CD4-positive, alpha-beta T cell treated with Interleukin-2 at 100 ng/mL for 4 hours (primary cell): ENCODE measurements at regions not wholly inside any gene's neighbourhood (a gene's known extent, or its start where the extent isn't known, plus 50 kb on each side); places are given as distances from the start of the nearest gene placed in this dataset.

Source experiments
- DNase-seq: peaks from one replicate; pipeline ENCODE4 v3.0.0-alpha.2; 2020; ENCODE audit warnings: low spot score

DNA sequence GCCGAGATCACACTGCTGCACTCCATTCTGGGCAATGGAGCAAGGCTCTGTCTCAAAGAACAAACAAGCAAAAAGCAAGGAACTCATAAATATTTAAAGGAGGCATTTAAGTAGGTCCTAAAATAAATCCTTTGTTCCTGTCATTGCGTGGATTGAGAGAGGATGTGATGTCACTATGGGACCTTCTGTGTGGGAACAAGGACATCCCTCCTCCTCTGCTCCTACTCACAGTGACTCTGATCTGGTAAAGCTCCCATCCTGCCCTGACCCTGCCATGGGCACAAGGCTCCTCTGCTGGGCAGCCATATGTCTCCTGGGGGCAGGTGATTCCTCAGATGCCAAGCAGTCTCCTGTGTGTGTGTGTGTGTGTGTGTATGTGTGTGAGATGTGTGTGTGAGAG, 74.1 kb upstream of the PRSS58 start:
- no peak for DNase-seq

GRCh38 chr7:142329062-142329790, 71.4 kb upstream of the PRSS58 start:
- DNase-seq, result no peak

- no peak for DNase-seq
Measured at GRCh38 chr7:142328551-142328950, 70.7 kb upstream of the PRSS58 start.

DNA sequence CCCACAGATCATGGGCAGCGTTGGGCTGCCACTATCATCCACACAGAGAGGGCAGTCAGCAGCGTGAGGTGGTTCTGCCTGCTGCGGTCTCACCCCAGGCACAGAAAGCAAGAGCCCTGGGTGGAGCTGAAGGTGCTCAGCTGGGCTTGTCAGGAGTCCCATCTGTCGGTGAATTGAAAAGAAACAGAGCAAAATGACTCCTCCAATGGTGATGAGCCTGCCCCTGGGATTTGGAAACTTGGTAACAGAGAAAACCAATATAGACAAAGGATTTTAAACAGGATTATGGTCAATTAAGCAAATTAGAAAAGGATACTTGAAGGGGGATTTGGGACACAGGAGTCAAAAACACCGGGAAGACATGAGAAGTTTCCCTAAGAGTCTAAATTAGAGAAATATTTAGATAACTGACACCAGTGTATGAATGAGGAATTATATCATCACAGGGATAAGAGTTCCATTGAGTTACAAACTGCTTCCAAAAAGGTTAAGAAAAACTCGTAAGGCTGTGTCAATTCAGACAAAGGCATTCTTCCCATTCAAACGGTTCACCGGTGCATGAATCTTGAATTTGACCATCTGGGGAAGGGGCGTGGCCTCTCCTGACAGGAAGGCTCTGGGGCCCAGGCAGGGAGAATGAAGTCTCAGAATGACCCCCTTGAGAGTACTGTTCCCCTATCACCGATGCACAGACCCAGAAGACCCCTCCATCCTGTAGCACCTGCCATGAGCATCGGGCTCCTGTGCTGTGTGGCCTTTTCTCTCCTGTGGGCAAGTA, 70.0 kb upstream of the PRSS58 start:
- DNase-seq, result no peak

GRCh38 chr7:142323706-142324105, 65.8 kb upstream of the PRSS58 start:
- DNase-seq, result no peak

GRCh38 chr7:142321391-142321790, 63.5 kb upstream of the PRSS58 start:
- no peak for DNase-seq

GRCh38 chr7:142320883-142321282, 63.0 kb upstream of the PRSS58 start:
- DNase-seq, result no peak

DNA sequence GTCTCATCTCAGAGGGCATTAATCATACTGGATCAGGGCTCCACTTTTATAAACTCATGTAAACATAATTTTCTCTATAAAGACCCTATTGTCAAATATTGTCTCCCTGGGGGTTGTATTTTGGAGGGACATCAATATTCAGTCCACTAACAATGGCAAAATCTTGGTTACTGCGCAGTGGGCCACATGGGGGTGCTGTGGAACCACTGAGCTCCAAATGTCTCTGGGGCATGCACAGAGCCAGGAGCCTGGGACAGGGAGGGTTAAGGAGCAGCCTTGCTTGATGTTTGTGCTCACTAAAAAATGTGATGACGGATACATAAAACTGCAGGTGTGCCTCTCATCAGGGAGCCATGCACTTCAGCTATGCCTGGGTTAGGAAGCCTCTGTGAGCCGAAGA, 62.1 kb upstream of the PRSS58 start:
- peak; percentile 51 for DNase-seq

- DNase-seq, result no peak
Measured at GRCh38 chr7:142314281-142314680, 56.4 kb upstream of the PRSS58 start.

GRCh38 chr7:142313528-142313927, 55.7 kb upstream of the PRSS58 start:
- DNase-seq, result no peak

- DNase-seq, result no peak
Measured at GRCh38 chr7:142311876-142312275, 54.0 kb upstream of the PRSS58 start.

DNA sequence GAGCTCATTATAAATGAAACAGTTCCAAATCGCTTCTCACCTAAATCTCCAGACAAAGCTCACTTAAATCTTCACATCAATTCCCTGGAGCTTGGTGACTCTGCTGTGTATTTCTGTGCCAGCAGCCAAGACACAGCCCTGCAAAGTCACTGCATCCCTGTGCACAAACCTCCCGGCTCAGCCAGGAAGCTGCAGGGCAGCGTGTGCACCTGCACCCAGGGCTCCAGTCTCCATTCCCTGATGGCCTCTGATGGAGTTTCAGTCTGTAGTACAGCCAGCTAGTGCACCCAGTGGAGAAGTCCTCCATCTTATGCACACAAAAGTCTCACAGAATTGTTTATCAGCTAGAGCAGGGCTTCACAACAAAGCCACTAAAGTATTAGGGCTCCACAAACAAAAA, 51.1 kb upstream of the PRSS58 start:
- no peak for DNase-seq

- DNase-seq, result no peak
Measured at GRCh38 chr7:142308326-142308725, 50.5 kb upstream of the PRSS58 start.
